GM12878 (cell line): ENCODE measurements at regions not wholly inside any gene's neighbourhood (a gene's known extent, or its start where the extent isn't known, plus 50 kb on each side); places are given as distances from the start of the nearest gene placed in this dataset.

ENCODE experiments used
- BMI1 ChIP-seq: fragments of 450-650 bp; IDR thresholded peaks from 2 replicates; pipeline ENCODE4 v1.6.1; 2016; ENCODE audit warnings: mild to moderate bottlenecking, moderate library complexity, borderline replicate concordance
- EGR1 ChIP-seq, 2 experiments: IDR thresholded peaks; 1 replicate in 1 of 2; 2 replicates in 1 of 2; pipeline ENCODE4 v1.6.1; 2011 to 2012; ENCODE audit warnings: low read depth in 2 of 2, low read length in 2 of 2, borderline replicate concordance in 1 of 2, mild to moderate bottlenecking in 1 of 2, moderate library complexity in 1 of 2
- EP300 ChIP-seq, 2 experiments: fragments of 150-350 bp in 1 of 2; IDR thresholded peaks; 2 replicates each; pipeline ENCODE4 v1.6.1; 2011 to 2012; ENCODE audit warnings: low read depth in 2 of 2, low read length in 2 of 2, borderline replicate concordance in 1 of 2, improper control_type of control experiment in 1 of 2, inconsistent platforms in 1 of 2; ENCODE audit not compliant: control insufficient read depth in 1 of 2
- NFIC ChIP-seq: IDR thresholded peaks from 2 replicates; pipeline ENCODE4 v1.6.1; 2012; ENCODE audit warnings: low read depth, mild to moderate bottlenecking, inconsistent platforms, low read length, moderate library complexity
- RFX5 ChIP-seq: IDR thresholded peaks from 2 replicates; pipeline ENCODE4 v1.6.1; 2011; ENCODE audit warnings: low read depth, low read length, improper control_type of control experiment
- SIN3A ChIP-seq: IDR thresholded peaks from 2 replicates; pipeline ENCODE4 v1.6.1; 2012; ENCODE audit warnings: low read depth, low read length, improper control_type of control experiment
- SMAD1 ChIP-seq: fragments of 450-650 bp; IDR thresholded peaks from 2 replicates; pipeline ENCODE4 v1.6.1; 2018; ENCODE audit warnings: mild to moderate bottlenecking, low read depth; ENCODE audit not compliant: partially characterized antibody
- TCF12 ChIP-seq: IDR thresholded peaks from 2 replicates; pipeline ENCODE4 v1.6.1; 2011; ENCODE audit warnings: low read depth, mild to moderate bottlenecking, low read length
- TF ChIP-seq, protein P1 (sequence below), 3 experiments: IDR thresholded peaks in 2 of 3; conservative IDR thresholded peaks in 1 of 3; 2 replicates each; pipeline ENCODE4 v1.5.1; 2011; ENCODE audit warnings: low read depth in 3 of 3, low read length in 3 of 3, mild to moderate bottlenecking in 3 of 3, control low read depth in 2 of 3, moderate library complexity in 2 of 3, inconsistent platforms in 1 of 3, mixed read lengths in 1 of 3; ENCODE audit not compliant: control insufficient read depth in 2 of 3, insufficient read depth in 1 of 3; ENCODE audit errors: extremely low read depth in 1 of 3
- TF ChIP-seq, protein P2 (sequence below): IDR thresholded peaks from 2 replicates; pipeline ENCODE4 v1.6.1; 2012; ENCODE audit warnings: low read depth, low read length, improper control_type of control experiment
- TF ChIP-seq, protein P3 (sequence below): IDR thresholded peaks from 2 replicates; pipeline ENCODE4 v1.6.1; 2012; ENCODE audit warnings: low read depth, low read length, improper control_type of control experiment
- TF ChIP-seq, protein P4 (sequence below): fragments of 150-350 bp; IDR thresholded peaks from 2 replicates; pipeline ENCODE4 v1.6.1; 2014; ENCODE audit warnings: mild to moderate bottlenecking, low read depth, low read length

DNA sequence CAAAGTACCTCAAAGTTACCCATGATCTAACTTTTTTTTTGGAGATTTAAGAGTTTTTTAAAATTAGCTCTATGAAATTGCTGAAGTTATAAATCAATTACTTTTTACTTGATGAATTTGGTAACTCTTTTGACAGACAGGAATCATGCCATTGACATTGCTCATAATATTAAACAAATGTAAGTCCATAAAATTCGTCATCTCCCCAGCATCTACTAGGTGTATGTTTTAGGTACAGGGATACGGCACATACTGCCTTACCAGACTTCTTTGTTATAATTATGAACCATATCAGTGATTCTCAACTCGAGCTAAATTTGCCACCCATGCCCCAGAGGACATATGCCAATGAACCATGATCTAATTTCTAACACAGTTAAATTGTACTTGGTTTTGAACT, 247.5 kb upstream of the TGFBR2 start:
- TF ChIP-seq NFIC = no peak
- TF ChIP-seq EGR1 (IDR thresholded peaks at IDR 0.05; ENCODE audit: borderline replicate concordance in 1 of 2, low read depth in 2 of 2, low read length in 2 of 2) = no peak
- TF ChIP-seq, protein P1, sequence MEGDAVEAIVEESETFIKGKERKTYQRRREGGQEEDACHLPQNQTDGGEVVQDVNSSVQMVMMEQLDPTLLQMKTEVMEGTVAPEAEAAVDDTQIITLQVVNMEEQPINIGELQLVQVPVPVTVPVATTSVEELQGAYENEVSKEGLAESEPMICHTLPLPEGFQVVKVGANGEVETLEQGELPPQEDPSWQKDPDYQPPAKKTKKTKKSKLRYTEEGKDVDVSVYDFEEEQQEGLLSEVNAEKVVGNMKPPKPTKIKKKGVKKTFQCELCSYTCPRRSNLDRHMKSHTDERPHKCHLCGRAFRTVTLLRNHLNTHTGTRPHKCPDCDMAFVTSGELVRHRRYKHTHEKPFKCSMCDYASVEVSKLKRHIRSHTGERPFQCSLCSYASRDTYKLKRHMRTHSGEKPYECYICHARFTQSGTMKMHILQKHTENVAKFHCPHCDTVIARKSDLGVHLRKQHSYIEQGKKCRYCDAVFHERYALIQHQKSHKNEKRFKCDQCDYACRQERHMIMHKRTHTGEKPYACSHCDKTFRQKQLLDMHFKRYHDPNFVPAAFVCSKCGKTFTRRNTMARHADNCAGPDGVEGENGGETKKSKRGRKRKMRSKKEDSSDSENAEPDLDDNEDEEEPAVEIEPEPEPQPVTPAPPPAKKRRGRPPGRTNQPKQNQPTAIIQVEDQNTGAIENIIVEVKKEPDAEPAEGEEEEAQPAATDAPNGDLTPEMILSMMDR (IDR thresholded peaks at IDR 0.05 in 2 of 3, conservative IDR thresholded peaks at IDR 0.05 in 1 of 3; ENCODE audit: control insufficient read depth in 2 of 3, extremely low read depth in 1 of 3, insufficient read depth in 1 of 3, low read depth in 3 of 3, low read length in 3 of 3) = no peak
- no peak for TF ChIP-seq SMAD1
- no peak for TF ChIP-seq EP300 (IDR thresholded peaks at IDR 0.05; ENCODE audit: borderline replicate concordance in 1 of 2, control insufficient read depth in 1 of 2, low read depth in 2 of 2, low read length in 2 of 2)
- TF ChIP-seq, protein P2, sequence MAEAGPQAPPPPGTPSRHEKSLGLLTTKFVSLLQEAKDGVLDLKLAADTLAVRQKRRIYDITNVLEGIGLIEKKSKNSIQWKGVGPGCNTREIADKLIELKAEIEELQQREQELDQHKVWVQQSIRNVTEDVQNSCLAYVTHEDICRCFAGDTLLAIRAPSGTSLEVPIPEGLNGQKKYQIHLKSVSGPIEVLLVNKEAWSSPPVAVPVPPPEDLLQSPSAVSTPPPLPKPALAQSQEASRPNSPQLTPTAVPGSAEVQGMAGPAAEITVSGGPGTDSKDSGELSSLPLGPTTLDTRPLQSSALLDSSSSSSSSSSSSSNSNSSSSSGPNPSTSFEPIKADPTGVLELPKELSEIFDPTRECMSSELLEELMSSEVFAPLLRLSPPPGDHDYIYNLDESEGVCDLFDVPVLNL = no peak
- no peak for TF ChIP-seq TCF12
- TF ChIP-seq RFX5 = no peak
- TF ChIP-seq, protein P3, sequence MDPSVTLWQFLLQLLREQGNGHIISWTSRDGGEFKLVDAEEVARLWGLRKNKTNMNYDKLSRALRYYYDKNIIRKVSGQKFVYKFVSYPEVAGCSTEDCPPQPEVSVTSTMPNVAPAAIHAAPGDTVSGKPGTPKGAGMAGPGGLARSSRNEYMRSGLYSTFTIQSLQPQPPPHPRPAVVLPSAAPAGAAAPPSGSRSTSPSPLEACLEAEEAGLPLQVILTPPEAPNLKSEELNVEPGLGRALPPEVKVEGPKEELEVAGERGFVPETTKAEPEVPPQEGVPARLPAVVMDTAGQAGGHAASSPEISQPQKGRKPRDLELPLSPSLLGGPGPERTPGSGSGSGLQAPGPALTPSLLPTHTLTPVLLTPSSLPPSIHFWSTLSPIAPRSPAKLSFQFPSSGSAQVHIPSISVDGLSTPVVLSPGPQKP = no peak
- TF ChIP-seq, protein P4, sequence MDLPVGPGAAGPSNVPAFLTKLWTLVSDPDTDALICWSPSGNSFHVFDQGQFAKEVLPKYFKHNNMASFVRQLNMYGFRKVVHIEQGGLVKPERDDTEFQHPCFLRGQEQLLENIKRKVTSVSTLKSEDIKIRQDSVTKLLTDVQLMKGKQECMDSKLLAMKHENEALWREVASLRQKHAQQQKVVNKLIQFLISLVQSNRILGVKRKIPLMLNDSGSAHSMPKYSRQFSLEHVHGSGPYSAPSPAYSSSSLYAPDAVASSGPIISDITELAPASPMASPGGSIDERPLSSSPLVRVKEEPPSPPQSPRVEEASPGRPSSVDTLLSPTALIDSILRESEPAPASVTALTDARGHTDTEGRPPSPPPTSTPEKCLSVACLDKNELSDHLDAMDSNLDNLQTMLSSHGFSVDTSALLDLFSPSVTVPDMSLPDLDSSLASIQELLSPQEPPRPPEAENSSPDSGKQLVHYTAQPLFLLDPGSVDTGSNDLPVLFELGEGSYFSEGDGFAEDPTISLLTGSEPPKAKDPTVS = no peak
- no peak for TF ChIP-seq SIN3A
- no peak for TF ChIP-seq BMI1
